Heart left ventricle (tissue), 16 donors: ENCODE measurements at regions not wholly inside any gene's neighbourhood (a gene's known extent, or its start where the extent isn't known, plus 50 kb on each side); places are given as distances from the start of the nearest gene placed in this dataset.

Experiments used
- ATAC-seq, 4 donors: fragments of 200-7000 bp; cut with Tn5 transposase; one replicate each; pipeline ENCODE4 v1.9.1; 2020 to 2022; ENCODE audit warnings: moderate library complexity in 4 of 4, mild to moderate bottlenecking in 3 of 4, moderate number of reproducible peaks in 1 of 4
- DNase-seq, 5 donors: peaks; one replicate each; pipeline ENCODE4 v3.0.0-alpha.2; 2020
- H3K27ac ChIP-seq, 12 donors: fragments of 200-600 bp; sonication (generic) in 4 of 12; one replicate each; pipeline versions ENCODE4 v1.5.0 to v1.8.0; 2016 to 2022; ENCODE audit warnings: mild to moderate bottlenecking in 2 of 12
- H3K27me3 ChIP-seq, 9 donors: fragments of 200-600 bp; sonication (generic) in 2 of 9; one replicate each; pipeline versions ENCODE4 v1.5.1 to v1.8.0; 2016 to 2022; ENCODE audit warnings: mild to moderate bottlenecking in 3 of 9
- H3K36me3 ChIP-seq, 9 donors: fragments of 200-600 bp; sonication (generic) in 2 of 9; one replicate each; pipeline versions ENCODE4 v1.5.0 to v1.8.0; 2018 to 2022; ENCODE audit warnings: mild to moderate bottlenecking in 2 of 9
- H3K4me1 ChIP-seq, 12 donors: fragments of 200-600 bp; sonication (generic) in 4 of 12; one replicate each; pipeline versions ENCODE4 v1.5.0 to v1.8.0; 2016 to 2022; ENCODE audit warnings: mild to moderate bottlenecking in 3 of 12
- H3K4me3 ChIP-seq, 12 donors: fragments of 200-600 bp; sonication (generic) in 4 of 12; one replicate each; pipeline versions ENCODE4 v1.5.0 to v1.8.0; 2017 to 2022; ENCODE audit warnings: mild to moderate bottlenecking in 9 of 12, moderate library complexity in 4 of 12
- H3K9me3 ChIP-seq, 12 donors: fragments of 200-600 bp; sonication (generic) in 4 of 12; one replicate each; pipeline versions ENCODE4 v1.5.0 to v1.8.0; 2016 to 2022; ENCODE audit warnings: mild to moderate bottlenecking in 1 of 12
- POLR2A ChIP-seq, 2 donors: fragments of 450-650 bp; IDR thresholded peaks; one replicate each; pipeline ENCODE4 v1.6.1; 2017; ENCODE audit warnings: antibody characterized with exemption in 2 of 2, mild to moderate bottlenecking in 2 of 2, moderate library complexity in 2 of 2
- WGBS, 4 donors: extraction: QIAGEN DNeasy Blood & Tissue Kit in 2 of 4; methylation state at CpG; one replicate each; pipeline versions ENCODE4 v1.1.5 to v1.1.7; 2013 to 2018; 5-methylcytosine and 5-hydroxymethylcytosine counted together
- intact Hi-C, 10 donors: fragments of 100-400 bp; cut with DNase I; formaldehyde crosslinking; loops; one replicate each; pipeline versions ENCODE4 v1.11.1 to v1.14.2; 2022
- TF ChIP-seq, protein P1 (sequence below), 12 donors: fragments of 200-600 bp; sonication (generic) in 4 of 12; IDR thresholded peaks; one replicate each; pipeline versions ENCODE4 v1.5.0 to v1.8.0; 2018 to 2022; ENCODE audit warnings: antibody characterized with exemption in 12 of 12, mild to moderate bottlenecking in 5 of 12
- donor health status: ischemic (EF 13 %, LVEDD 7.1; RV severe dilation, severe dysfunction).
- donor health status: healthy with polysubstance abuse.
- donor health status: DM: no; HTN: yes; CAD: no.
- donor health status: DM: no; HTN: no; CAD: no.
- donor health status: ischemic (EF 25% LVEDD 6.9; RV normal size, moderate dysfunction).
- donor health status: ischemic (EF 25% LVEDD 5.7; RV mildly dilated, moderate dysfunction).
- donor health status: healthy.
- donor health status: DM: yes; HTN: yes; CAD: no.
- donor health status: ischemic (EF 35%, LVEDD 5.7; RV mildly dilated, moderate dysfunction).
- donor health status: nonischemic (EF 11% LVEDD 7.7; RV severe dilation, severe dysfunction).
- donor health status: DM: yes; HTN: yes; CAD: no.
- donor health status: PGD.
- donor health status: ischemic (EF 29% LVEDD 5.4; RV normal size, mild dysfunction).
- donor health status: nonischemic (EF 23%, LVEDD 6.1; RV moderate dilation, normal function).

DNA sequence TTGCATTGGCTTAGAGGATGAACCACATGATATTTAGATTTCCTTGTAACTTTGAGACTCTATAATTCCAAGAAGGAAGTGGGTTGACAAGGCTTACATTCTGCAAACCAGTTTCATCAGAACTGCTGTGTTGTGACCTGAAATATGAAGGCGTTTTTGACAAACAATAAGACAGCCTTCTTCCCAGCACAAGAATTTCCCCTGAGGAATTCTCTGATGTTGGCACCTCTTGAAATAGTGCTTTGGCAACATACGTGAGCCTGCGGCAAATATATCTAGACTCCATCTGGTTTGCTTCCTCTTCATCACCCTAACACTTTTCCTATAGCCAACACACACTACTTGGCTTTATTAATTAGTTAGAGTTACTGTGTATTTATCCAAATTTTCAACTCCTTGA, 585.5 kb upstream of the SOX9 start:
- no peaks in the 10 kb centered on the region for H3K27me3 ChIP-seq
- no peak for TF ChIP-seq POLR2A (IDR thresholded peaks at IDR 0.05)
- TF ChIP-seq, protein P1, sequence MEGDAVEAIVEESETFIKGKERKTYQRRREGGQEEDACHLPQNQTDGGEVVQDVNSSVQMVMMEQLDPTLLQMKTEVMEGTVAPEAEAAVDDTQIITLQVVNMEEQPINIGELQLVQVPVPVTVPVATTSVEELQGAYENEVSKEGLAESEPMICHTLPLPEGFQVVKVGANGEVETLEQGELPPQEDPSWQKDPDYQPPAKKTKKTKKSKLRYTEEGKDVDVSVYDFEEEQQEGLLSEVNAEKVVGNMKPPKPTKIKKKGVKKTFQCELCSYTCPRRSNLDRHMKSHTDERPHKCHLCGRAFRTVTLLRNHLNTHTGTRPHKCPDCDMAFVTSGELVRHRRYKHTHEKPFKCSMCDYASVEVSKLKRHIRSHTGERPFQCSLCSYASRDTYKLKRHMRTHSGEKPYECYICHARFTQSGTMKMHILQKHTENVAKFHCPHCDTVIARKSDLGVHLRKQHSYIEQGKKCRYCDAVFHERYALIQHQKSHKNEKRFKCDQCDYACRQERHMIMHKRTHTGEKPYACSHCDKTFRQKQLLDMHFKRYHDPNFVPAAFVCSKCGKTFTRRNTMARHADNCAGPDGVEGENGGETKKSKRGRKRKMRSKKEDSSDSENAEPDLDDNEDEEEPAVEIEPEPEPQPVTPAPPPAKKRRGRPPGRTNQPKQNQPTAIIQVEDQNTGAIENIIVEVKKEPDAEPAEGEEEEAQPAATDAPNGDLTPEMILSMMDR (IDR thresholded peaks at IDR 0.05) = no peak
- ATAC-seq (no peak), DNase-seq (no peak)
- 60 to 69% (median 63%) methylated on average over 3 of the region's 3 CpGs for WGBS, 4 donors
- H3K27ac ChIP-seq = no peak overlapping the region
- no peaks in the 10 kb centered on the region for H3K36me3 ChIP-seq
- no peaks in the 10 kb centered on the region for H3K4me1 ChIP-seq
- H3K9me3 ChIP-seq = no peaks in the 10 kb centered on the region
- intact Hi-C loops = no loop called here
- H3K4me3 ChIP-seq = no peak overlapping the region

DNA sequence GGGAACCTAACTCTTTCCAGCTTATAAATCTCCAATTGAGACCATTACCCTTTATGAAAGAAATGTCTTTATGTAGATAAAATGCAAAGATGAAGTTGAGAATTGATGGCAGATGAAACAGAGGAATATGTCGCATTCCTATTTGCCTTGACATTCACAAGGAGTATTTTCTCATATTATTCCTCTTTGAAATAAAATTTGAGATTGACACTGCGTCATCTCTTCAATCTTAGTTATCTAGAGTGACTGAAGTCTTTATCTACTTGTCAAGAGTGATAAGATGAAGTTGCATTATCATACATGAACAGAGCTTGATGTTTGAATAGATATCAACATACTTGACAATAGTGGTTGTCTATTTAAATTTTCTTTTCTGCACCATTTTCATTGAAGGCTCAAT, 574.4 kb upstream of the SOX9 start:
- 47 to 66% (median 57%) methylated on average over 2 of the region's 2 CpGs for WGBS, 4 donors
- H3K9me3 ChIP-seq = no peaks in the 10 kb centered on the region
- no peak overlapping the region for H3K27ac ChIP-seq
- DNase-seq (no peak), ATAC-seq (no peak)
- TF ChIP-seq, protein P1 (IDR thresholded peaks at IDR 0.05) = no peak
- no peak for TF ChIP-seq POLR2A (IDR thresholded peaks at IDR 0.05)
- no peak overlapping the region for H3K4me3 ChIP-seq
- no peaks in the 10 kb centered on the region for H3K36me3 ChIP-seq
- intact Hi-C loops = no loop called here
- H3K4me1 ChIP-seq = no peaks in the 10 kb centered on the region
- peaks cover 0 to 3% (median 0%) of the 10 kb centered on the region in 9 donors for H3K27me3 ChIP-seq

DNA sequence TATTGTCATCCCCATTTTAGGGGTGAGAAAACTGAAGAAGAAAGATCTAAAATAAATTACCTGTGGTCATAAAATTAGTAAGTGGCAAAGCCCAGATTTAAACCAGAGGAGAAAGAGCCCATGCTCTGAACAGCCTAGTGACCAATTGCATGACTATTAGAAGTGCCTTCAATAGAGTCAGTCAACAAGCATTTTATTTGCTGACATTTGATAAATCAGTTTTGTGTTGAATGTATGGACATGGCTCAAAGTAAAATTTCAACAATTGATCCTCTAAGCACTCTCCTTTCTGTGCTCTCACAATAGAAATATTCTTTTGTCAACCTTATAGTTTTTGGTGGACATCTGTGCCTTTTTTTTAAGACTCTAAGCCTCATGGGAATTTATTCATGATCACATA, 572.9 kb upstream of the SOX9 start:
- Histone ChIP-seq H3K4me1 (no peaks in the 10 kb centered on the region), H3K27me3 (peaks cover 0 to 3% (median 0%) of the 10 kb centered on the region in 9 donors), H3K36me3 (no peaks in the 10 kb centered on the region), H3K9me3 (no peaks in the 10 kb centered on the region), H3K4me3 (no peak overlapping the region), H3K27ac (no peak overlapping the region)
- DNase-seq (no peak), ATAC-seq (no peak)
- intact Hi-C loops = no loop called here
- TF ChIP-seq, protein P1 (IDR thresholded peaks at IDR 0.05) = no peak
- TF ChIP-seq POLR2A (IDR thresholded peaks at IDR 0.05) = no peak

DNA sequence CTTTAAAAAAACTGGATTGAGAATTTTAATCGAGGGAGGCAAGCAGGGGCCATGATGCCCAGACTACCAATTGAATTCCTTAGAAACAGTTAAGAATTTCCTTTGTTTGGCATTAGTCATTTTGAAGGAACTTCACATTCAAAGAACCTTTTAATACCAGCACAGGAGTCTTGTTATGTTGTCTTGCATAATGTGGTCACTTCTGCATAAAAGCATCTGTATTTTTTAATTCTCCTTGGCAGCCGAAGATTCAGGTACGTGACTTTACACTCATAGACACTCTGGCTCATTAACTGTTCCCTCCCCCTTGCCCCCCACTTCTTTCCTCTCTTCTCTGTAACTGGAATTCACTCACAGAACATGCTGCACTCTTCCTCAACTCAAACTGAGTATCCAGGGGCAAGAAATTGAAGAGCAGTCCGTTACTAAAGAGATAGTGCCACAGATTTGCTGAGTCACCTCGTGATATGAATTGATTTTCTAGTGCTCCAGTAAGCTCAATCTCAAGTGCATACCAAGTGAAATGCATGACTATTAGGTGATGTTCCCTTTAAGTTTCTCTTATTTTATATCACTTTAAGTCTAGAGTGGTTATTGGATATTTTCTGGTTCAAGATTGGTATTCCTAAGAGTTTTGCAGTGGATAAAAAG, 572.2 kb upstream of the SOX9 start:
- 60 to 74% (median 71%) methylated on average over 5 of the region's 5 CpGs for WGBS, 4 donors
- no peak overlapping the region for H3K27ac ChIP-seq
- no peaks in the 10 kb centered on the region for H3K27me3 ChIP-seq
- intact Hi-C loops = no loop called here
- TF ChIP-seq, protein P1 (IDR thresholded peaks at IDR 0.05) = no peak
- TF ChIP-seq POLR2A (IDR thresholded peaks at IDR 0.05) = no peak
- H3K4me1 ChIP-seq = no peaks in the 10 kb centered on the region
- H3K9me3 ChIP-seq = no peaks in the 10 kb centered on the region
- no peak overlapping the region for H3K4me3 ChIP-seq
- ATAC-seq (no peak), DNase-seq (no peak)
- H3K36me3 ChIP-seq = no peaks in the 10 kb centered on the region
